GM23248 (cell line): ENCODE measurements at regions not wholly inside any gene's neighbourhood (a gene's known extent, or its start where the extent isn't known, plus 50 kb on each side); places are given as distances from the start of the nearest gene placed in this dataset.

ENCODE experiments used
- DNase-seq: peaks from one replicate; pipeline ENCODE4 v3.0.0-alpha.2; 2015
- H2AFZ ChIP-seq: fragments of 200-600 bp; sonication (generic); 2 replicates; pipeline ENCODE4 v1.6.1; 2016; ENCODE audit warnings: antibody characterized with exemption
- H3F3A ChIP-seq: fragments of 200-600 bp; sonication (generic); 2 replicates; pipeline ENCODE4 v1.6.1; 2016; ENCODE audit warnings: mild to moderate bottlenecking, antibody characterized with exemption, mixed run types; ENCODE audit not compliant: insufficient read depth
- H3K27ac ChIP-seq: fragments of 200-600 bp; sonication (generic); 2 replicates; pipeline ENCODE4 v1.5.1; 2016; ENCODE audit warnings: mild to moderate bottlenecking
- H3K27me3 ChIP-seq: fragments of 200-600 bp; sonication (generic); replicated peaks from 2 replicates; pipeline ENCODE4 v1.6.1; 2016; ENCODE audit warnings: mild to moderate bottlenecking; ENCODE audit not compliant: insufficient read depth
- H3K36me3 ChIP-seq: fragments of 200-600 bp; sonication (generic); 2 replicates; pipeline ENCODE4 v1.6.1; 2016; ENCODE audit warnings: low read depth, mild to moderate bottlenecking
- H3K4me1 ChIP-seq: fragments of 200-600 bp; sonication (generic); 2 replicates; pipeline ENCODE4 v1.6.1; 2016; ENCODE audit warnings: mild to moderate bottlenecking; ENCODE audit not compliant: insufficient read depth
- H3K4me2 ChIP-seq: fragments of 200-600 bp; sonication (generic); one replicate; pipeline ENCODE4 v1.6.1; 2016; ENCODE audit warnings: mild to moderate bottlenecking; ENCODE audit not compliant: unreplicated experiment
- H3K4me3 ChIP-seq: fragments of 200-600 bp; sonication (generic); 2 replicates; pipeline ENCODE4 v1.5.1; 2016; ENCODE audit warnings: mild to moderate bottlenecking
- H3K79me2 ChIP-seq: fragments of 200-600 bp; sonication (generic); 2 replicates; pipeline ENCODE4 v1.6.1; 2016; ENCODE audit warnings: mild to moderate bottlenecking; ENCODE audit not compliant: insufficient read depth
- H3K9ac ChIP-seq: fragments of 200-600 bp; sonication (generic); 2 replicates; pipeline ENCODE4 v1.6.1; 2016; ENCODE audit warnings: mild to moderate bottlenecking
- H3K9me2 ChIP-seq: fragments of 200-600 bp; sonication (generic); 2 replicates; pipeline ENCODE4 v1.6.1; 2016; ENCODE audit warnings: mixed run types, mild to moderate bottlenecking, moderate library complexity; ENCODE audit not compliant: insufficient read depth
- H3K9me3 ChIP-seq: fragments of 200-600 bp; sonication (generic); one replicate; pipeline ENCODE4 v1.6.1; 2017; ENCODE audit warnings: low read depth
- H4K20me1 ChIP-seq: fragments of 200-600 bp; sonication (generic); 2 replicates; pipeline ENCODE4 v1.6.0; 2016; ENCODE audit not compliant: insufficient read depth
- EZH2 ChIP-seq: fragments of 200-600 bp; sonication (generic); IDR thresholded peaks from 2 replicates; pipeline ENCODE4 v1.6.1; 2018; ENCODE audit warnings: antibody characterized with exemption, mild to moderate bottlenecking; ENCODE audit not compliant: insufficient read depth, poor library complexity, severe bottlenecking
- EZH2phosphoT487 ChIP-seq: fragments of 200-600 bp; sonication (generic); IDR thresholded peaks from 2 replicates; pipeline ENCODE4 v1.6.1; 2018; ENCODE audit warnings: antibody characterized with exemption, moderate library complexity, mild to moderate bottlenecking, low read depth; ENCODE audit not compliant: insufficient read depth
- WGBS, 2 experiments: methylation state at CpG; one replicate each; pipeline ENCODE4 v1.1.6; 2015 to 2017; ENCODE audit warnings: low lambda C conversion rate in 2 of 2, low coverage in 1 of 2; ENCODE audit errors: missing lambda C conversion rate in 2 of 2; 5-methylcytosine and 5-hydroxymethylcytosine counted together
- in situ Hi-C: fragments of 300-500 bp; cut with MboI; formaldehyde crosslinking; loops from 2 replicates; pipeline ENCODE4 v1.15.0; 2020

GRCh38 chr16:62503073-62503472, 466.8 kb upstream of the CDH8 start:
- no peaks in the 10 kb centered on the region for H3K27me3 ChIP-seq
- H3K9me2 ChIP-seq: no peaks in the 10 kb centered on the region
- DNase-seq: no peak
- H3K4me1 ChIP-seq: no peaks in the 10 kb centered on the region
- WGBS, 2 experiments: 22 to 24% methylated on average over 3 of the region's 3 CpGs
- no peak overlapping the region for H3K4me2 ChIP-seq
- H3K79me2 ChIP-seq: no peaks in the 10 kb centered on the region
- in situ Hi-C loops: no loop called here
- no peak overlapping the region for H3K27ac ChIP-seq
- no peaks in the 10 kb centered on the region for H3F3A ChIP-seq
- H3K9ac ChIP-seq: no peak overlapping the region
- no peaks in the 10 kb centered on the region for H4K20me1 ChIP-seq
- no peak overlapping the region for H3K4me3 ChIP-seq
- TF ChIP-seq EZH2 (no peak), EZH2phosphoT487 (no peak)
- H3K36me3 ChIP-seq: no peaks in the 10 kb centered on the region
- no peaks in the 10 kb centered on the region for H3K9me3 ChIP-seq
- no peak overlapping the region for H2AFZ ChIP-seq

GRCh38 chr16:62478903-62479458, 442.7 kb upstream of the CDH8 start:
- Histone ChIP-seq H4K20me1 (no peaks in the 10 kb centered on the region), H2AFZ (no peak overlapping the region), H3K9me2 (no peaks in the 10 kb centered on the region), H3K4me3 (no peak overlapping the region), H3K36me3 (no peaks in the 10 kb centered on the region), H3K27me3 (no peaks in the 10 kb centered on the region), H3K27ac (no peak overlapping the region), H3F3A (no peaks in the 10 kb centered on the region), H3K9ac (no peak overlapping the region), H3K79me2 (no peaks in the 10 kb centered on the region), H3K9me3 (no peaks in the 10 kb centered on the region), H3K4me1 (no peaks in the 10 kb centered on the region), H3K4me2 (no peak overlapping the region)
- no peak for DNase-seq
- in situ Hi-C loops: no loop called here
- WGBS, 2 experiments: 34 to 46% methylated on average over 7 of the region's 7 CpGs
- no peak for TF ChIP-seq EZH2
- TF ChIP-seq EZH2phosphoT487: no peak

- H3K9me3 ChIP-seq: no peaks in the 10 kb centered on the region
- in situ Hi-C loops: no loop called here
- H3K36me3 ChIP-seq: no peaks in the 10 kb centered on the region
- no peak for DNase-seq
- H3K27ac ChIP-seq: no peak overlapping the region
- WGBS, 2 experiments: 50% methylated on average over 3 of the region's 3 CpGs
- no peaks in the 10 kb centered on the region for H3K27me3 ChIP-seq
- H3K9ac ChIP-seq: no peak overlapping the region
- H3K4me3 ChIP-seq: no peak overlapping the region
- H3K79me2 ChIP-seq: no peaks in the 10 kb centered on the region
- H3K9me2 ChIP-seq: no peaks in the 10 kb centered on the region
- no peak overlapping the region for H2AFZ ChIP-seq
- H3K4me2 ChIP-seq: no peak overlapping the region
- no peak for TF ChIP-seq EZH2
- no peak for TF ChIP-seq EZH2phosphoT487
- no peaks in the 10 kb centered on the region for H4K20me1 ChIP-seq
- no peaks in the 10 kb centered on the region for H3F3A ChIP-seq
- no peaks in the 10 kb centered on the region for H3K4me1 ChIP-seq
These were observed 441.6 kb upstream of the CDH8 start for GRCh38 chr16:62477796-62478195.

GRCh38 chr16:62475573-62475972, 439.3 kb upstream of the CDH8 start:
- H3K4me3 ChIP-seq: no peak overlapping the region
- no peaks in the 10 kb centered on the region for H3K36me3 ChIP-seq
- no peak overlapping the region for H3K9ac ChIP-seq
- no peaks in the 10 kb centered on the region for H3K27me3 ChIP-seq
- H3K4me2 ChIP-seq: no peak overlapping the region
- H2AFZ ChIP-seq: no peak overlapping the region
- H3F3A ChIP-seq: no peaks in the 10 kb centered on the region
- no peaks in the 10 kb centered on the region for H3K79me2 ChIP-seq
- in situ Hi-C loops: no loop called here
- H3K9me2 ChIP-seq: no peaks in the 10 kb centered on the region
- TF ChIP-seq EZH2phosphoT487 (no peak), EZH2 (no peak)
- no peaks in the 10 kb centered on the region for H3K4me1 ChIP-seq
- DNase-seq: no peak
- H4K20me1 ChIP-seq: no peaks in the 10 kb centered on the region
- no peaks in the 10 kb centered on the region for H3K9me3 ChIP-seq
- no peak overlapping the region for H3K27ac ChIP-seq

- TF ChIP-seq EZH2phosphoT487: no peak
- no peak for TF ChIP-seq EZH2
- no peaks in the 10 kb centered on the region for H3K9me2 ChIP-seq
- no peak overlapping the region for H3K9ac ChIP-seq
- H3K4me1 ChIP-seq: no peaks in the 10 kb centered on the region
- H3K9me3 ChIP-seq: no peaks in the 10 kb centered on the region
- no peaks in the 10 kb centered on the region for H3K79me2 ChIP-seq
- H3K36me3 ChIP-seq: no peaks in the 10 kb centered on the region
- no peak overlapping the region for H3K27ac ChIP-seq
- H2AFZ ChIP-seq: no peak overlapping the region
- no peak for DNase-seq
- no peaks in the 10 kb centered on the region for H3F3A ChIP-seq
- in situ Hi-C loops: no loop called here
- no peak overlapping the region for H3K4me2 ChIP-seq
- no peaks in the 10 kb centered on the region for H4K20me1 ChIP-seq
- H3K27me3 ChIP-seq: no peaks in the 10 kb centered on the region
- no peak overlapping the region for H3K4me3 ChIP-seq
- WGBS, 2 experiments: 3 to 5% methylated on average over 2 of the region's 2 CpGs
These were observed 426.7 kb upstream of the CDH8 start for GRCh38 chr16:62462971-62463370.
